Heart left ventricle (tissue), 13 donors: ENCODE measurements at regions not wholly inside any gene's neighbourhood (a gene's known extent, or its start where the extent isn't known, plus 50 kb on each side); places are given as distances from the start of the nearest gene placed in this dataset.

Experiments
- CTCF ChIP-seq, 12 donors: fragments of 200-600 bp; sonication (generic) in 4 of 12; IDR thresholded peaks; one replicate each; pipeline versions ENCODE4 v1.5.0 to v1.8.0; 2018 to 2022; ENCODE audit warnings: antibody characterized with exemption in 12 of 12, mild to moderate bottlenecking in 5 of 12
- POLR2A ChIP-seq, 2 donors: fragments of 450-650 bp; IDR thresholded peaks; one replicate each; pipeline ENCODE4 v1.6.1; 2017; ENCODE audit warnings: antibody characterized with exemption in 2 of 2, mild to moderate bottlenecking in 2 of 2, moderate library complexity in 2 of 2
- donor health status: ischemic (EF 13 %, LVEDD 7.1; RV severe dilation, severe dysfunction).
- donor health status: DM: no; HTN: yes; CAD: no.
- donor health status: DM: no; HTN: no; CAD: no.
- donor health status: ischemic (EF 25% LVEDD 6.9; RV normal size, moderate dysfunction).
- donor health status: ischemic (EF 25% LVEDD 5.7; RV mildly dilated, moderate dysfunction).
- donor health status: ischemic (EF 35%, LVEDD 5.7; RV mildly dilated, moderate dysfunction).
- donor health status: nonischemic (EF 11% LVEDD 7.7; RV severe dilation, severe dysfunction).
- donor health status: DM: yes; HTN: yes; CAD: no.
- donor health status: PGD.
- donor health status: ischemic (EF 29% LVEDD 5.4; RV normal size, mild dysfunction).
- donor health status: nonischemic (EF 23%, LVEDD 6.1; RV moderate dilation, normal function).

- TF ChIP-seq CTCF (IDR thresholded peaks at IDR 0.05) (no peak), POLR2A (IDR thresholded peaks at IDR 0.05) (no peak)
Measured at GRCh38 chr6:4274382-4275082, 139.2 kb upstream of the ECI2 start.
